Upper lobe of left lung (tissue), 6 donors: ENCODE measurements at regions not wholly inside any gene's neighbourhood (a gene's known extent, or its start where the extent isn't known, plus 50 kb on each side); places are given as distances from the start of the nearest gene placed in this dataset.

ENCODE experiments used
- ATAC-seq, 2 donors: fragments of 200-7000 bp; cut with Tn5 transposase; one replicate each; pipeline ENCODE4 v1.9.1; 2022; ENCODE audit warnings: mild to moderate bottlenecking in 2 of 2, moderate library complexity in 2 of 2; ENCODE audit not compliant: low FRiP score in 2 of 2
- DNase-seq, 2 donors: peaks; one replicate each; pipeline ENCODE4 v3.0.0-alpha.2; 2019 to 2020
- H3K27ac ChIP-seq, 4 donors: fragments of 200-600 bp; sonication (generic); one replicate each; pipeline ENCODE4 v1.5.1; 2016 to 2019
- H3K27me3 ChIP-seq, 4 donors: fragments of 200-600 bp; sonication (generic); one replicate each; pipeline ENCODE4 v1.5.1; 2017 to 2019
- H3K36me3 ChIP-seq, 4 donors: fragments of 200-600 bp; sonication (generic); one replicate each; pipeline ENCODE4 v1.5.1; 2016 to 2019
- H3K4me1 ChIP-seq, 4 donors: fragments of 200-600 bp; sonication (generic); one replicate each; pipeline ENCODE4 v1.5.1; 2018 to 2019
- H3K4me3 ChIP-seq, 4 donors: fragments of 200-600 bp; sonication (generic); one replicate each; pipeline ENCODE4 v1.5.1; 2017 to 2019; ENCODE audit warnings: mild to moderate bottlenecking in 2 of 4, moderate library complexity in 1 of 4
- H3K9me3 ChIP-seq, 4 donors: fragments of 200-600 bp; sonication (generic); one replicate each; pipeline ENCODE4 v1.5.1; 2018 to 2019
- CTCF ChIP-seq, 6 experiments: fragments of 450-650 bp in 4 of 6; fragments of 200-600 bp in 2 of 6; sonication (generic) in 2 of 6; IDR thresholded peaks; one replicate each; pipeline ENCODE4 v1.5.1; 2016 to 2019; ENCODE audit warnings: antibody characterized with exemption in 6 of 6
- EP300 ChIP-seq, 4 donors: sonication (generic); formaldehyde crosslinking; IDR thresholded peaks; one replicate each; pipeline ENCODE4 v1.5.1; 2017; ENCODE audit warnings: antibody characterized with exemption in 4 of 4, control low read depth in 2 of 4
- POLR2A ChIP-seq, 4 donors: fragments of 450-650 bp; IDR thresholded peaks; one replicate each; pipeline ENCODE4 v1.5.1; 2016 to 2017; ENCODE audit warnings: antibody characterized with exemption in 4 of 4, mild to moderate bottlenecking in 2 of 4
- POLR2AphosphoS5 ChIP-seq, 2 donors: sonication (generic); formaldehyde crosslinking; IDR thresholded peaks; one replicate each; pipeline ENCODE4 v1.5.1; 2017; ENCODE audit warnings: antibody characterized with exemption in 2 of 2
- WGBS, 2 donors: methylation state at CpG; one replicate each; pipeline ENCODE4 v1.1.5; 2017 to 2018; 5-methylcytosine and 5-hydroxymethylcytosine counted together
- donor health status: DM: no; HTN: no; CAD: no; lungs with moderate emphysema.
- donor health status: DM: no; HTN: yes; CAD: no; lungs with severe emphysema.

DNA sequence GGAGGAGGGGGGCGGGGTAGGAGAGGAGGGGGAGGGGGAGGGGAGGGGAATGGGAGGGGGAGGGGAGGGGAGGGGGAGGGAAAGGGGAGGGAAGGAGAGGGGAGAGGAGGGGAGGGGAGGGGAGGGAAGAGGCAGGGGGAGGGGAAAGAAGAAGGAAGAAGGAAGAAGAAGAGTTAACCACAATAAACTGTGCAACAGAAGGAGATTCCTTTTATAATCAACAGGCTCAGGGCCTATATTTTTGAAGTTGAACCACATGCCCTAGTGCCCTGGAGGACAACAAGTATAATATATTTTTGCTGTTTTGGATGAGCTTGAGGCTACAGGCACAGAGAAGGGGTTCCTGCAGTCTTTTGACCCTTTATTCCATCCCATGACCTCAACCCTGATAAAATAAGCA is 228.2 kb upstream of the IRF2BP2 start:
- TF ChIP-seq POLR2A (IDR thresholded peaks at IDR 0.05) (no peak), POLR2AphosphoS5 (IDR thresholded peaks at IDR 0.05) (no peak), EP300 (IDR thresholded peaks at IDR 0.05) (no peak), CTCF (IDR thresholded peaks at IDR 0.05) (no peak)
- WGBS, 2 donors = no CpG with 5 or more reads among the region's 1 CpG
- no peak for ATAC-seq
- H3K4me1 ChIP-seq = peaks cover 9 to 16% (median 12%) of the 10 kb centered on the region in 4 donors
- H3K36me3 ChIP-seq = no peaks in the 10 kb centered on the region
- no peaks in the 10 kb centered on the region for H3K9me3 ChIP-seq
- no peaks in the 10 kb centered on the region for H3K27me3 ChIP-seq
- DNase-seq = no peak
- H3K4me3 ChIP-seq = no peak overlapping the region
- peak overlapping the region in 1 of 4 donors; percentile 11 for H3K27ac ChIP-seq

DNA sequence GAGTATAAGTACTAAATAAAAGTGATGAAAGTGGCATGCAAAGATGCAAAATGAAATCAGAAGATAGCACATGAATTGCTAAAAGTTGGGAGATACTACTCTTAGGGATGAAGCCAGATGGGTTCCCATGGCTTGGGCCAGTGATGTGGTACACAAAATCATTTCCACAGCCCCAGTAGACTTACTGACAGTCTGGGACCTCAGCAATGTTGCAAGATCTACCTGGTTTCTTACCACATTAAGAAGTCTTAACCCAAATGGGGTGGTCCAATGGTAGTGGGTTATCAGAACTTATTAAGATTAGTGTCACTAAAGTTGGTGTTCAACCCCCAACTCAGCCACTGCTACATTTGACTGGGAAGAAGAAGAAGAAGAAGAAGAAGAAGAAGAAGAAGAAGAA is 227.7 kb upstream of the IRF2BP2 start:
- Histone ChIP-seq H3K4me3 (no peak overlapping the region), H3K4me1 (peaks cover 5 to 13% (median 9%) of the 10 kb centered on the region in 4 donors), H3K27ac (no peak overlapping the region), H3K9me3 (no peaks in the 10 kb centered on the region), H3K27me3 (no peaks in the 10 kb centered on the region), H3K36me3 (no peaks in the 10 kb centered on the region)
- TF ChIP-seq EP300 (IDR thresholded peaks at IDR 0.05) = no peak
- no peak for TF ChIP-seq CTCF (IDR thresholded peaks at IDR 0.05)
- TF ChIP-seq POLR2A (IDR thresholded peaks at IDR 0.05) = no peak
- TF ChIP-seq POLR2AphosphoS5 (IDR thresholded peaks at IDR 0.05) = no peak
- no peak for DNase-seq
- ATAC-seq = no peak

DNA sequence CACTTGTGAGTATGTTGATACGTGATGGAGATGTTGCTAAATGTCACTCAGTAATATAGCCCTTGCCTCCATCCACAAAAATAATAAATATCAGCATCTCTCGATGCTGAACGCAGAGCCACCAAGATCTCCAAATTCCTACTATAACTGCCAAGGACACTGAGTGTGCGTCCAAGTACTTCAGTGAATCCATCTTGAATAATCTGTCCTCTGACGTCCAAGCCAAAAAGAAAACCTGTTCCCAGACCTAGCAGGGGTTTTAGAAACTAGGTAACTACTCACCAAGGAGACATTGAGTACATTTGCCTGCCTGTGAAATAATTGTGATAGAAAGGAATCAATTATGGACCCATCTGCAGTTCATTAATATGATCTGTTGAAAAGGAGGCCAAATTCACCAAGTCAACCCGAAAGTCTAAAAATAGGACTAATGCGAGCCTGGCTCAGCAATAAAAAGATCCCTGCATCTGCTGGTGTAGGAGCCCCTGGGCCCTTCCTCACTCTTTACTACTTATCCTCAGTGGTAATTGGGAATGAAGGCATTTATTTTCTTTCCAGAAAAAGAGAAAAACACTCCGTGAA is 226.9 kb upstream of the IRF2BP2 start:
- no peaks in the 10 kb centered on the region for H3K9me3 ChIP-seq
- 85 to 89% methylated on average over 8 of the region's 8 CpGs for WGBS, 2 donors
- DNase-seq (no peak), ATAC-seq (no peak)
- H3K27ac ChIP-seq = no peak overlapping the region
- H3K4me3 ChIP-seq = no peak overlapping the region
- TF ChIP-seq CTCF (IDR thresholded peaks at IDR 0.05) = no peak
- H3K27me3 ChIP-seq = no peaks in the 10 kb centered on the region
- no peaks in the 10 kb centered on the region for H3K36me3 ChIP-seq
- peaks cover 0 to 9% (median 4%) of the 10 kb centered on the region in 4 donors for H3K4me1 ChIP-seq

DNA sequence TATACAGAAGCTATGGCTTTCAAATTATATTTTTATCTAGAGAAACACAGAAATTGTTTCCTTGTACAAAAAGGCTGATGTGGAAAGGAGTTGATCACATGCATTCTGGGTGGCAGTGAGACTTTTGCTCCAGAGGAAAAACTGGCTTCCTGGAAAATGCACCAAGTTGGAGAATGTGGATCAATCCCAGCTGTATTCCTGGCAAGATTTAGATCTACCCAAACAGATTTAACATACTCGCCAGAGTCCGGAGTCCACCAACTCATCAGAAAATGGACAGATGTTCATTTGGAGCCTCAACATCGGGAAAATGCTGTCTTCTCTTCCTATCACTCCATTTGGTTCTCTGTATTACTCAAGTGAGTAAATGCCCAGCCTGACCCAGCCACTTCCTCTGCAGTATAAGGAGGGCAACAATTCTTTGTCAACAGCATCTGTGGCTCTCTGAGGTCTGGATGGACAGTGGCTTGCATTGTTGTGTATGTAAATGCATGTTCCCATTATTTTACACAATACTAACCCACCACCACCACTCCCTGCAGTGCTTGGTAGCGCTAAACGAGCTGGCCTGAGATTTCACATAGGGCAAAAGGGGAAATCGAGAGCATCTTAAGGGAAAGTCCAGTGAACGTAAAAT is 226.2 kb upstream of the IRF2BP2 start:
- Histone ChIP-seq H3K27me3 (no peaks in the 10 kb centered on the region), H3K36me3 (no peaks in the 10 kb centered on the region), H3K9me3 (no peaks in the 10 kb centered on the region), H3K4me1 (peaks cover 0 to 5% (median 2%) of the 10 kb centered on the region in 4 donors), H3K27ac (no peak overlapping the region), H3K4me3 (no peak overlapping the region)
- TF ChIP-seq POLR2AphosphoS5 (IDR thresholded peaks at IDR 0.05) = no peak
- no peak for TF ChIP-seq EP300 (IDR thresholded peaks at IDR 0.05)
- TF ChIP-seq POLR2A (IDR thresholded peaks at IDR 0.05) = no peak
- TF ChIP-seq CTCF (IDR thresholded peaks at IDR 0.05) = no peak
- 68 to 81% methylated on average over 7 of the region's 7 CpGs for WGBS, 2 donors
- ATAC-seq (peak; percentile 44 to 46), DNase-seq (peak in 1 of 2 donors; percentile 59)

GRCh38 chr1:234835239-234835638 is 225.3 kb upstream of the IRF2BP2 start:
- Histone ChIP-seq H3K4me3 (no peak overlapping the region), H3K36me3 (no peaks in the 10 kb centered on the region), H3K4me1 (peaks cover 0 to 4% (median 2%) of the 10 kb centered on the region in 4 donors), H3K27ac (no peak overlapping the region), H3K9me3 (no peaks in the 10 kb centered on the region), H3K27me3 (no peaks in the 10 kb centered on the region)
- TF ChIP-seq CTCF (IDR thresholded peaks at IDR 0.05) (no peak), POLR2A (IDR thresholded peaks at IDR 0.05) (no peak), EP300 (IDR thresholded peaks at IDR 0.05) (no peak), POLR2AphosphoS5 (IDR thresholded peaks at IDR 0.05) (no peak)
- ATAC-seq (no peak), DNase-seq (no peak)
- WGBS, 2 donors = 41 to 93% methylated on average over 2 of the region's 2 CpGs
